Heart right ventricle (tissue), 16 donors: ENCODE measurements at regions not wholly inside any gene's neighbourhood (a gene's known extent, or its start where the extent isn't known, plus 50 kb on each side); places are given as distances from the start of the nearest gene placed in this dataset.

Experiments
- ATAC-seq, 8 donors: fragments of 200-7000 bp; cut with Tn5 transposase; one replicate each; pipeline ENCODE4 v1.9.1; 2020; ENCODE audit warnings: mild to moderate bottlenecking in 8 of 8, moderate library complexity in 8 of 8, moderate number of reproducible peaks in 1 of 8
- DNase-seq, 2 donors: peaks; one replicate each; pipeline ENCODE4 v3.0.0-alpha.2; 2020
- H3K27ac ChIP-seq, 10 donors: fragments of 200-600 bp; sonication (generic) in 2 of 10; one replicate each; pipeline versions ENCODE4 v1.5.0 to v1.8.0; 2020 to 2022; ENCODE audit warnings: mild to moderate bottlenecking in 3 of 10
- H3K27me3 ChIP-seq, 7 donors: fragments of 200-600 bp; one replicate each; pipeline ENCODE4 v1.8.0; 2021 to 2022; ENCODE audit warnings: mild to moderate bottlenecking in 2 of 7
- H3K36me3 ChIP-seq, 9 donors: fragments of 200-600 bp; sonication (generic) in 1 of 9; one replicate each; pipeline versions ENCODE4 v1.5.0 to v1.8.0; 2020 to 2022; ENCODE audit warnings: mild to moderate bottlenecking in 2 of 9
- H3K4me1 ChIP-seq, 9 donors: fragments of 200-600 bp; sonication (generic) in 1 of 9; one replicate each; pipeline versions ENCODE4 v1.5.0 to v1.8.0; 2020 to 2022; ENCODE audit warnings: mild to moderate bottlenecking in 4 of 9
- H3K4me3 ChIP-seq, 10 donors: fragments of 200-600 bp; sonication (generic) in 2 of 10; one replicate each; pipeline versions ENCODE4 v1.5.0 to v1.8.0; 2020 to 2022; ENCODE audit warnings: mild to moderate bottlenecking in 7 of 10, moderate library complexity in 2 of 10
- H3K9me3 ChIP-seq, 11 donors: fragments of 200-600 bp in 10 of 11; sonication (generic) in 2 of 11; one replicate each; pipeline versions ENCODE4 v1.5.0 to v1.8.0; 2013 to 2022; ENCODE audit warnings: mild to moderate bottlenecking in 2 of 11, control low read depth in 1 of 11, moderate library complexity in 1 of 11
- WGBS, 2 donors: extraction: QIAGEN DNeasy Blood & Tissue Kit; methylation state at CpG; one replicate each; pipeline ENCODE4 v1.1.7; 2013; ENCODE audit warnings: inconsistent platforms in 1 of 2; 5-methylcytosine and 5-hydroxymethylcytosine counted together
- intact Hi-C, 10 donors: fragments of 100-400 bp; cut with DNase I; formaldehyde crosslinking; loops; one replicate each; pipeline versions ENCODE4 v1.11.1 to v1.14.2; 2022
- TF ChIP-seq, protein P1 (sequence below), 9 donors: fragments of 200-600 bp; sonication (generic) in 2 of 9; IDR thresholded peaks; one replicate each; pipeline versions ENCODE4 v1.5.0 to v1.8.0; 2021 to 2022; ENCODE audit warnings: antibody characterized with exemption in 9 of 9, mild to moderate bottlenecking in 5 of 9, moderate library complexity in 1 of 9
- donor health status: Arrhythmogenic right ventricular cardiomyopathy.
- donor health status: ischemic (EF 13 %, LVEDD 7.1; RV severe dilation, severe dysfunction).
- donor health status: healthy with polysubstance abuse.
- donor health status: DM: no; HTN: yes; CAD: no.
- donor health status: DM: no; HTN: no; CAD: no.
- donor health status: ischemic (EF 25% LVEDD 6.9; RV normal size, moderate dysfunction).
- donor health status: ischemic (EF 25% LVEDD 5.7; RV mildly dilated, moderate dysfunction).
- donor health status: healthy.
- donor health status: DM: yes; HTN: yes; CAD: no.
- donor health status: Ischemic cardiomyopathy.
- donor health status: ischemic (EF 35%, LVEDD 5.7; RV mildly dilated, moderate dysfunction).
- donor health status: nonischemic (EF 11% LVEDD 7.7; RV severe dilation, severe dysfunction).
- donor health status: DM: yes; HTN: yes; CAD: no.
- donor health status: PGD.
- donor health status: ischemic (EF 29% LVEDD 5.4; RV normal size, mild dysfunction).
- donor health status: nonischemic (EF 23%, LVEDD 6.1; RV moderate dilation, normal function).

- no peak overlapping the region for H3K27ac ChIP-seq
- H3K9me3 ChIP-seq: no peaks in the 10 kb centered on the region
- H3K4me3 ChIP-seq: no peak overlapping the region
- H3K4me1 ChIP-seq: no peaks in the 10 kb centered on the region
- intact Hi-C loops: no loop called here
- H3K27me3 ChIP-seq: peaks cover 0 to 10% (median 0%) of the 10 kb centered on the region in 7 donors
- H3K36me3 ChIP-seq: no peaks in the 10 kb centered on the region
- TF ChIP-seq, protein P1, sequence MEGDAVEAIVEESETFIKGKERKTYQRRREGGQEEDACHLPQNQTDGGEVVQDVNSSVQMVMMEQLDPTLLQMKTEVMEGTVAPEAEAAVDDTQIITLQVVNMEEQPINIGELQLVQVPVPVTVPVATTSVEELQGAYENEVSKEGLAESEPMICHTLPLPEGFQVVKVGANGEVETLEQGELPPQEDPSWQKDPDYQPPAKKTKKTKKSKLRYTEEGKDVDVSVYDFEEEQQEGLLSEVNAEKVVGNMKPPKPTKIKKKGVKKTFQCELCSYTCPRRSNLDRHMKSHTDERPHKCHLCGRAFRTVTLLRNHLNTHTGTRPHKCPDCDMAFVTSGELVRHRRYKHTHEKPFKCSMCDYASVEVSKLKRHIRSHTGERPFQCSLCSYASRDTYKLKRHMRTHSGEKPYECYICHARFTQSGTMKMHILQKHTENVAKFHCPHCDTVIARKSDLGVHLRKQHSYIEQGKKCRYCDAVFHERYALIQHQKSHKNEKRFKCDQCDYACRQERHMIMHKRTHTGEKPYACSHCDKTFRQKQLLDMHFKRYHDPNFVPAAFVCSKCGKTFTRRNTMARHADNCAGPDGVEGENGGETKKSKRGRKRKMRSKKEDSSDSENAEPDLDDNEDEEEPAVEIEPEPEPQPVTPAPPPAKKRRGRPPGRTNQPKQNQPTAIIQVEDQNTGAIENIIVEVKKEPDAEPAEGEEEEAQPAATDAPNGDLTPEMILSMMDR (IDR thresholded peaks at IDR 0.05): no peak
- 69 to 70% methylated on average over 5 of the region's 5 CpGs for WGBS, 2 donors
- DNase-seq (no peak), ATAC-seq (no peak)
Observed at GRCh38 chr5:6142353-6142752, 236.0 kb downstream of the MED10 start.

DNA sequence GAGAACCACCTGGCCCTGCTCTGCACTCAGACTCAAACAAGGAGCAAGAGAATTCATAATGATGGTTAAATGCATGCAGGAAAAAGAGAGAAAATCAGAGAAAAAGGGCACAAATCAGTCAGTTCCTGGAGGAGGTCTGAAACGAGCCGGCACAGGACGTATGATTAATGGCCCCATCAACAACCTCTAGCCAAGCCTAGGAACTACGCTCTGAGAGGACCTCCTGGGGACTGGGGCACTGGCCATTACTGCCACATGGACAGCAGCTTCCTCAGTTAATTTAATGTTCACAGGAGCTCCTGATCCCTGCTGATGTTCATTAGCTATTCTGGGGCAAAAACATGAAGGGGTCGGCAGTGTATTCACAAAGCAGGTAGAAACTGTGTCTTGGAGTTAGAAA lies 238.1 kb downstream of the MED10 start:
- ATAC-seq (no peak), DNase-seq (no peak)
- Histone ChIP-seq H3K36me3 (no peaks in the 10 kb centered on the region), H3K27me3 (peaks cover 0 to 6% (median 0%) of the 10 kb centered on the region in 7 donors), H3K4me1 (no peaks in the 10 kb centered on the region), H3K27ac (no peak overlapping the region), H3K9me3 (no peaks in the 10 kb centered on the region), H3K4me3 (no peak overlapping the region)
- TF ChIP-seq, protein P1 (IDR thresholded peaks at IDR 0.05): no peak
- 53 to 69% methylated on average over 5 of the region's 5 CpGs for WGBS, 2 donors
- intact Hi-C loops: no loop called here

- ATAC-seq (no peak), DNase-seq (no peak)
- TF ChIP-seq, protein P1 (IDR thresholded peaks at IDR 0.05): no peak
- Histone ChIP-seq H3K9me3 (no peaks in the 10 kb centered on the region), H3K4me1 (no peaks in the 10 kb centered on the region), H3K36me3 (no peaks in the 10 kb centered on the region), H3K27me3 (no peaks in the 10 kb centered on the region), H3K27ac (no peak overlapping the region), H3K4me3 (no peak overlapping the region)
- intact Hi-C loops: no loop called here
- WGBS, 2 donors: 56 to 57% methylated on average over 5 of the region's 5 CpGs
Observed at GRCh38 chr5:6135977-6136376, 242.4 kb downstream of the MED10 start.

DNA sequence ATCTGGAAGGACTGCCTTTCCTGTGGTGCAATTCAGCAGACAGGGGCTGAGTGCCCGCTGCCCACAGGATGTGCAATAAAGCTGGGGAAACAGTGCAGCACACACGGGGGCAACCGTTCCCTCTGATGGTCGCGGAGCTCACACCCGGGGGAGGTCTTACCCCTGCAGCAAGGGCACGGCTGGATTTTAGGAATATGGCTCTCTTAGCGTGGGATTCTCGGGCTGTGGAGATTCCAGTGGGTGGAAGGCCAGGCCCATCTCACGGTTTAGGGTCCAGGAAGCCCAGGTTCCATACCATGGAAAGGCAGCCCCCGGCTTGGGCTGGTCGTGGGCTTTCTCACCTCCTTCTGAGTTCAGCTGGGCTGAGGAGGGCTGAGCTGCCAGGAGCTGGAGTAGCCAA lies 244.1 kb downstream of the MED10 start:
- DNase-seq: no peak
- 80 to 85% methylated on average over 12 of the region's 12 CpGs for WGBS, 2 donors
- Histone ChIP-seq H3K27ac (no peak overlapping the region), H3K36me3 (no peaks in the 10 kb centered on the region), H3K4me3 (no peak overlapping the region), H3K9me3 (peaks cover 0 to 11% (median 0%) of the 10 kb centered on the region in 11 donors), H3K4me1 (no peaks in the 10 kb centered on the region), H3K27me3 (no peaks in the 10 kb centered on the region)
- no peak for ATAC-seq
- TF ChIP-seq, protein P1 (IDR thresholded peaks at IDR 0.05): no peak
- intact Hi-C loops: no loop called here
